SK-N-MC (cell line): ENCODE measurements at regions not wholly inside any gene's neighbourhood (a gene's known extent, or its start where the extent isn't known, plus 50 kb on each side); places are given as distances from the start of the nearest gene placed in this dataset.

ENCODE experiments used
- EZH2 ChIP-seq: fragments of 200-600 bp; sonication (generic); IDR thresholded peaks from one replicate; pipeline ENCODE4 v1.6.1; 2017; ENCODE audit warnings: antibody characterized with exemption
- POLR2AphosphoS5 ChIP-seq: IDR thresholded peaks from 2 replicates; pipeline ENCODE4 v1.6.1; 2012; ENCODE audit warnings: mild to moderate bottlenecking, low read depth, low read length, borderline replicate concordance

- TF ChIP-seq EZH2 (no peak), POLR2AphosphoS5 (no peak)
Measured at GRCh38 chr10:91012502-91012901, 91.6 kb upstream of the ANKRD1 start.
